IMR-90 (cell line): ENCODE measurements at regions not wholly inside any gene's neighbourhood (a gene's known extent, or its start where the extent isn't known, plus 50 kb on each side); places are given as distances from the start of the nearest gene placed in this dataset.

Source experiments
- ATAC-seq: fragments of 200-7000 bp; cut with Tn5 transposase; 2 replicates; pipeline ENCODE4 v1.9.1; 2020; ENCODE audit warnings: low read depth, mild to moderate bottlenecking, moderate library complexity
- BruUV-seq: library from RNA; stranded (reverse); fragments of 400-500 nt; replicated peaks from 2 replicates; lab custom pipeline; 2021; lab: Mats Ljungman, UMichigan
- CTCF ChIA-PET: fragments of 300-600 bp; formaldehyde crosslinking; extraction: SDS; loops from one replicate; lab custom pipeline; 2021; ENCODE audit warnings: antibody characterized with exemption; lab: Yijun Ruan, JAX
- POLR2A ChIA-PET: fragments of 300-600 bp; sonication (Branson Sonifier 250); formaldehyde crosslinking; loops from one replicate; lab custom pipeline; 2022; ENCODE audit warnings: antibody characterized with exemption; ENCODE audit not compliant: unreplicated experiment; lab: Charles Lee
- DNase-seq: peaks from one replicate; pipeline ENCODE4 v3.0.0; 2013
- H2AFZ ChIP-seq: replicated peaks from 2 replicates; pipeline ENCODE3; 2013; ENCODE audit warnings: low read length, mild to moderate bottlenecking; ENCODE audit not compliant: poor library complexity
- H2AK5ac ChIP-seq: 2 replicates; pipeline ENCODE4 v1.6.1; 2013; ENCODE audit warnings: low read depth, low read length, inconsistent platforms
- H2AK9ac ChIP-seq: replicated peaks from 2 replicates; pipeline ENCODE3; 2013; ENCODE audit warnings: mild to moderate bottlenecking, low read depth, low read length, moderate library complexity; ENCODE audit not compliant: poor library complexity
- H2BK120ac ChIP-seq: 2 replicates; pipeline ENCODE4 v1.6.1; 2013; ENCODE audit warnings: low read depth, low read length, inconsistent platforms
- H2BK15ac ChIP-seq: 3 replicates; pipeline ENCODE4 v1.6.1; 2013; ENCODE audit warnings: low read depth, low read length, inconsistent platforms
- H2BK20ac ChIP-seq: 2 replicates; pipeline ENCODE4 v1.6.1; 2013; ENCODE audit warnings: low read depth, mild to moderate bottlenecking, inconsistent platforms, low read length, moderate library complexity
- H2BK5ac ChIP-seq: 2 replicates; pipeline ENCODE4 v1.6.1; 2013; ENCODE audit warnings: mild to moderate bottlenecking, low read depth, low read length, inconsistent platforms; ENCODE audit not compliant: poor library complexity, severe bottlenecking
- H3K14ac ChIP-seq: replicated peaks from 2 replicates; pipeline ENCODE4 v1.6.1; 2013; ENCODE audit warnings: low read depth, low read length, inconsistent platforms
- H3K18ac ChIP-seq: 2 replicates; pipeline ENCODE4 v1.6.1; 2013; ENCODE audit warnings: low read depth, low read length, control low read depth
- H3K23ac ChIP-seq: 2 replicates; pipeline ENCODE4 v1.6.1; 2013; ENCODE audit warnings: low read depth, low read length, inconsistent platforms
- H3K27ac ChIP-seq: 2 replicates; pipeline ENCODE4 v1.5.1; 2013; ENCODE audit warnings: mild to moderate bottlenecking, control low read depth, low read length; ENCODE audit not compliant: insufficient read depth
- H3K27me3 ChIP-seq: 2 replicates; pipeline ENCODE4 v1.6.1; 2013; ENCODE audit warnings: low read length; ENCODE audit not compliant: control insufficient read depth, insufficient read depth
- H3K36me3 ChIP-seq: 2 replicates; pipeline ENCODE4 v1.6.1; 2013; ENCODE audit warnings: low read length, mixed read lengths; ENCODE audit not compliant: control insufficient read depth, insufficient read depth
- H3K4ac ChIP-seq: 2 replicates; pipeline ENCODE4 v1.6.1; 2013; ENCODE audit warnings: low read depth, low read length, inconsistent platforms
- H3K4me1 ChIP-seq: 2 replicates; pipeline ENCODE4 v1.6.1; 2013; ENCODE audit warnings: low read length, mixed read lengths; ENCODE audit not compliant: control insufficient read depth, insufficient read depth
- H3K4me2 ChIP-seq: 2 replicates; pipeline ENCODE4 v1.6.1; 2013; ENCODE audit warnings: low read depth, mild to moderate bottlenecking, control low read depth, low read length, moderate library complexity
- H3K4me3 ChIP-seq: 2 replicates; pipeline ENCODE4 v1.5.1; 2013; ENCODE audit warnings: low read depth, mild to moderate bottlenecking, control low read depth, low read length, moderate library complexity; ENCODE audit not compliant: insufficient read depth
- H3K56ac ChIP-seq: 2 replicates; pipeline ENCODE4 v1.6.1; 2013; ENCODE audit warnings: low read length, inconsistent platforms; ENCODE audit not compliant: insufficient read depth; ENCODE audit errors: extremely low read depth
- H3K79me1 ChIP-seq, 2 experiments: 2 replicates each; pipeline ENCODE4 v1.6.1; 2013; ENCODE audit warnings: low read length in 2 of 2, inconsistent platforms in 1 of 2, low read depth in 1 of 2
- H3K9ac ChIP-seq: 2 replicates; pipeline ENCODE4 v1.6.1; 2013; ENCODE audit warnings: low read depth, low read length, control low read depth
- H3K9me1 ChIP-seq: 2 replicates; pipeline ENCODE4 v1.6.1; 2013; ENCODE audit warnings: low read length, inconsistent platforms; ENCODE audit not compliant: insufficient read depth
- H3K9me3 ChIP-seq: 2 replicates; pipeline ENCODE4 v1.6.1; 2013; ENCODE audit warnings: low read length; ENCODE audit not compliant: control insufficient read depth, insufficient read depth
- H4K20me1 ChIP-seq: 2 replicates; pipeline ENCODE4 v1.6.1; 2013; ENCODE audit warnings: low read length, inconsistent platforms; ENCODE audit not compliant: insufficient read depth
- H4K5ac ChIP-seq: 2 replicates; pipeline ENCODE4 v1.6.1; 2013; ENCODE audit warnings: mild to moderate bottlenecking, low read depth, low read length, control low read depth
- H4K8ac ChIP-seq, 2 experiments: 2 replicates each; pipeline ENCODE4 v1.6.1; 2013; ENCODE audit warnings: low read depth in 2 of 2, low read length in 2 of 2, control low read depth in 1 of 2, inconsistent platforms in 1 of 2
- H4K91ac ChIP-seq: 2 replicates; pipeline ENCODE4 v1.6.1; 2013; ENCODE audit warnings: low read depth, low read length, inconsistent platforms; ENCODE audit not compliant: insufficient read depth
- BHLHE40 ChIP-seq: fragments of 150-350 bp; IDR thresholded peaks from 2 replicates; pipeline ENCODE4 v1.6.1; 2016; ENCODE audit warnings: mild to moderate bottlenecking, low read depth, low read length
- CEBPB ChIP-seq: IDR thresholded peaks from 2 replicates; pipeline ENCODE4 v1.6.1; 2012; ENCODE audit warnings: low read depth, low read length, improper control_type of control experiment
- CHD1 ChIP-seq: IDR thresholded peaks from 2 replicates; pipeline ENCODE4 v1.6.1; 2012; ENCODE audit warnings: low read depth, low read length, improper control_type of control experiment
- FOS ChIP-seq: fragments of 150-350 bp; IDR thresholded peaks from 2 replicates; pipeline ENCODE4 v1.6.1; 2016; ENCODE audit warnings: low read depth, low read length
- MAFK ChIP-seq: IDR thresholded peaks from 2 replicates; pipeline ENCODE4 v1.6.1; 2012; ENCODE audit warnings: low read depth, low read length, improper control_type of control experiment
- MAZ ChIP-seq: IDR thresholded peaks from 2 replicates; pipeline ENCODE4 v1.6.1; 2012; ENCODE audit warnings: low read depth, mild to moderate bottlenecking, low read length, improper control_type of control experiment, moderate library complexity, borderline replicate concordance
- MXI1 ChIP-seq: IDR thresholded peaks from 2 replicates; pipeline ENCODE4 v1.6.1; 2012; ENCODE audit warnings: low read depth, mild to moderate bottlenecking, low read length, moderate library complexity, borderline replicate concordance
- NFE2L2 ChIP-seq: fragments of 150-350 bp; IDR thresholded peaks from 2 replicates; pipeline ENCODE4 v1.6.1; 2016; ENCODE audit warnings: low read depth, mild to moderate bottlenecking, low read length
- POLR2A ChIP-seq: IDR thresholded peaks from 2 replicates; pipeline ENCODE4 v1.6.1; 2012; ENCODE audit warnings: mild to moderate bottlenecking, low read depth, low read length
- RAD21 ChIP-seq: IDR thresholded peaks from 2 replicates; pipeline ENCODE4 v1.6.1; 2012; ENCODE audit warnings: low read length, improper control_type of control experiment
- RCOR1 ChIP-seq: IDR thresholded peaks from 2 replicates; pipeline ENCODE4 v1.6.1; 2012; ENCODE audit warnings: mild to moderate bottlenecking, low read length, improper control_type of control experiment; ENCODE audit not compliant: insufficient replicate concordance
- RFX5 ChIP-seq: IDR thresholded peaks from 2 replicates; pipeline ENCODE4 v1.8.0; 2012; ENCODE audit warnings: low read depth, mild to moderate bottlenecking, low read length, moderate library complexity
- SMC3 ChIP-seq: fragments of 150-350 bp; IDR thresholded peaks from 2 replicates; pipeline ENCODE4 v1.6.1; 2016; ENCODE audit warnings: low read depth, mild to moderate bottlenecking, antibody characterized with exemption, low read length, moderate library complexity
- WGBS, 2 experiments: methylation state at CpG; one replicate each; pipeline versions ENCODE4 v1.1.5 to v1.1.7; 2013; ENCODE audit warnings: missing lambda C conversion rate in 2 of 2; ENCODE audit not compliant: insufficient read length in 1 of 2; ENCODE audit errors: extremely low coverage in 2 of 2; 5-methylcytosine and 5-hydroxymethylcytosine counted together
- dilution Hi-C: fragments of 300-500 bp; cut with HindIII; formaldehyde crosslinking; loops from one replicate; pipeline ENCODE4 v1.14.3; 2018; ENCODE audit warnings: low sequenced_read_pairs; ENCODE audit not compliant: unreplicated experiment
- in situ Hi-C: fragments of 300-500 bp; cut with MboI; formaldehyde crosslinking; loops from 3 replicates; pipeline ENCODE4 v1.14.3; 2019; ENCODE audit warnings: low sequenced_read_pairs, inconsistent platforms, mixed read lengths
- intact Hi-C: fragments of 100-400 bp; cut with micrococcal nuclease; formaldehyde crosslinking; loops from 2 replicates; pipeline ENCODE4 v1.10.0; 2022
- TF ChIP-seq, protein P1 (sequence below): fragments of 150-350 bp; IDR thresholded peaks from 2 replicates; pipeline ENCODE4 v1.6.1; 2017; ENCODE audit warnings: mild to moderate bottlenecking, antibody characterized with exemption, low read length, low read depth
- TF ChIP-seq, protein P2 (sequence below): conservative IDR thresholded peaks from 2 replicates; pipeline ENCODE4 v1.5.1; 2012; ENCODE audit warnings: mild to moderate bottlenecking, low read depth, low read length, improper control_type of control experiment
- TF ChIP-seq, protein P3 (sequence below): fragments of 150-350 bp; IDR thresholded peaks from 2 replicates; pipeline ENCODE4 v1.6.1; 2016; ENCODE audit warnings: low read depth, mild to moderate bottlenecking, low read length, moderate library complexity, borderline replicate concordance

DNA sequence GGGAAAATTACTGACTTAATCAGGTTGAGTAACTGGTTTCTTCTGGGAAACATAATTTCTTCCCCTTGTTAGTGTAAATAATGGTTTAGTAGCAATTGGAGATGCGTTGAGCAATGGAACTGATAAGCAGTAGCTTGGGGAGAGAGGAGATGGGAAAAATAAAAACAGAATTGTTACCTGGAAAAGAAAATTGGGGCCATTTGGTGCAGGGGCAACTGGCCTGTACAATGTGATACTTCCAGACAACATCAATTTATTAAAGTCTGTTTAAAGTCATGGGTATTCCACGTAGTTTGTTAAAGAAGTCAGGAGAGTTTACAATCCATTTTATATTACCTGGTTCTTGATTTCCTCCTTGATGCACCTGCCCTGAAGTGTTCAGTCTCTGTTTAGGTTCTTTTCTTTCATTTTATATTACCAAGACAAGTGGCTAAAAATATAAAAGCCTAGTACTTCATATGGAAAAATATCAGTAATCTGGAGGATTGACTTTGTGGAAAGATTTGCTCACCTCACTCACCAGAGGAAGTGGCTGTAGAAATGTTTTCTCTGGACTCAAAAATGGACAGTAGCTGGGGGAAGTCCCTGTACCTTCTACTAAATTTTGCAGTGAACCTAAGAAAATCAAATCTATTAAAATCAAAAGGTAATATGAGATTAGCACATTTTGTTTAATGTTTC is 161.0 kb downstream of the DDX1 start:
- no peak overlapping the region for H2AFZ ChIP-seq
- H2AK9ac ChIP-seq, result no peak overlapping the region
- intact Hi-C loops, result no loop called here
- ChIA-PET POLR2A (no interaction called here), CTCF (no interaction called here)
- in situ Hi-C loops, result no loop called here
- no peaks in the 10 kb centered on the region for H3K79me1 ChIP-seq
- H3K27me3 ChIP-seq, result no peaks in the 10 kb centered on the region
- H4K20me1 ChIP-seq, result no peaks in the 10 kb centered on the region
- no peaks in the 10 kb centered on the region for H3K36me3 ChIP-seq
- no peak overlapping the region for H3K23ac ChIP-seq
- no peak overlapping the region for H4K91ac ChIP-seq
- no peak overlapping the region for H3K4me2 ChIP-seq
- H3K14ac ChIP-seq, result no peak overlapping the region
- no peak overlapping the region for H3K9ac ChIP-seq
- no peaks in the 10 kb centered on the region for H3K4me1 ChIP-seq
- H3K4me3 ChIP-seq, result no peak overlapping the region
- H3K56ac ChIP-seq, result no peak overlapping the region
- TF ChIP-seq RAD21 (no peak), RFX5 (no peak), BHLHE40 (no peak), MAFK (no peak), NFE2L2 (no peak), POLR2A (no peak), CHD1 (no peak), MAZ (no peak), CEBPB (no peak), FOS (no peak), RCOR1 (no peak), SMC3 (no peak), MXI1 (no peak)
- TF ChIP-seq, protein P1, sequence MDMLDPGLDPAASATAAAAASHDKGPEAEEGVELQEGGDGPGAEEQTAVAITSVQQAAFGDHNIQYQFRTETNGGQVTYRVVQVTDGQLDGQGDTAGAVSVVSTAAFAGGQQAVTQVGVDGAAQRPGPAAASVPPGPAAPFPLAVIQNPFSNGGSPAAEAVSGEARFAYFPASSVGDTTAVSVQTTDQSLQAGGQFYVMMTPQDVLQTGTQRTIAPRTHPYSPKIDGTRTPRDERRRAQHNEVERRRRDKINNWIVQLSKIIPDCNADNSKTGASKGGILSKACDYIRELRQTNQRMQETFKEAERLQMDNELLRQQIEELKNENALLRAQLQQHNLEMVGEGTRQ, result no peak
- TF ChIP-seq, protein P2, sequence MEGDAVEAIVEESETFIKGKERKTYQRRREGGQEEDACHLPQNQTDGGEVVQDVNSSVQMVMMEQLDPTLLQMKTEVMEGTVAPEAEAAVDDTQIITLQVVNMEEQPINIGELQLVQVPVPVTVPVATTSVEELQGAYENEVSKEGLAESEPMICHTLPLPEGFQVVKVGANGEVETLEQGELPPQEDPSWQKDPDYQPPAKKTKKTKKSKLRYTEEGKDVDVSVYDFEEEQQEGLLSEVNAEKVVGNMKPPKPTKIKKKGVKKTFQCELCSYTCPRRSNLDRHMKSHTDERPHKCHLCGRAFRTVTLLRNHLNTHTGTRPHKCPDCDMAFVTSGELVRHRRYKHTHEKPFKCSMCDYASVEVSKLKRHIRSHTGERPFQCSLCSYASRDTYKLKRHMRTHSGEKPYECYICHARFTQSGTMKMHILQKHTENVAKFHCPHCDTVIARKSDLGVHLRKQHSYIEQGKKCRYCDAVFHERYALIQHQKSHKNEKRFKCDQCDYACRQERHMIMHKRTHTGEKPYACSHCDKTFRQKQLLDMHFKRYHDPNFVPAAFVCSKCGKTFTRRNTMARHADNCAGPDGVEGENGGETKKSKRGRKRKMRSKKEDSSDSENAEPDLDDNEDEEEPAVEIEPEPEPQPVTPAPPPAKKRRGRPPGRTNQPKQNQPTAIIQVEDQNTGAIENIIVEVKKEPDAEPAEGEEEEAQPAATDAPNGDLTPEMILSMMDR, result no peak
- TF ChIP-seq, protein P3, sequence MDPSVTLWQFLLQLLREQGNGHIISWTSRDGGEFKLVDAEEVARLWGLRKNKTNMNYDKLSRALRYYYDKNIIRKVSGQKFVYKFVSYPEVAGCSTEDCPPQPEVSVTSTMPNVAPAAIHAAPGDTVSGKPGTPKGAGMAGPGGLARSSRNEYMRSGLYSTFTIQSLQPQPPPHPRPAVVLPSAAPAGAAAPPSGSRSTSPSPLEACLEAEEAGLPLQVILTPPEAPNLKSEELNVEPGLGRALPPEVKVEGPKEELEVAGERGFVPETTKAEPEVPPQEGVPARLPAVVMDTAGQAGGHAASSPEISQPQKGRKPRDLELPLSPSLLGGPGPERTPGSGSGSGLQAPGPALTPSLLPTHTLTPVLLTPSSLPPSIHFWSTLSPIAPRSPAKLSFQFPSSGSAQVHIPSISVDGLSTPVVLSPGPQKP, result no peak
- H2BK120ac ChIP-seq, result no peak overlapping the region
- no TSS peak for BruUV-seq
- no peak overlapping the region for H2BK5ac ChIP-seq
- H3K27ac ChIP-seq, result no peak overlapping the region
- WGBS, 2 experiments, result no CpG with 5 or more reads among the region's 2 CpGs
- DNase-seq, result no peak
- no peak overlapping the region for H3K4ac ChIP-seq
- H3K9me1 ChIP-seq, result no peaks in the 10 kb centered on the region
- H2AK5ac ChIP-seq, result no peak overlapping the region
- no peak overlapping the region for H4K8ac ChIP-seq
- peaks cover 8% of the 10 kb centered on the region; the same call in 1 of the 2 replicates for H3K9me3 ChIP-seq
- ATAC-seq, result no peak
- dilution Hi-C loops, result no loop called here
- no peak overlapping the region for H4K5ac ChIP-seq
- no peak overlapping the region for H2BK15ac ChIP-seq
- no peak overlapping the region for H3K18ac ChIP-seq
- H2BK20ac ChIP-seq, result no peak overlapping the region
